Spleen (tissue), 11 donors: ENCODE measurements at regions not wholly inside any gene's neighbourhood (a gene's known extent, or its start where the extent isn't known, plus 50 kb on each side); places are given as distances from the start of the nearest gene placed in this dataset.
"Not testable (repeated sequence)": the region's sequence is repeated elsewhere in the genome, so short reads cannot be mapped to it uniquely, and the experiment has no call there.

Experiments
- DNase-seq: peaks from one replicate; pipeline ENCODE4 v3.0.0-alpha.2; 2020
- H3K27ac ChIP-seq, 8 donors: fragments of 200-600 bp; sonication (generic) in 7 of 8; 1 replicate in 4 of 8; 2 replicates in 4 of 8; pipeline versions ENCODE4 v1.5.0 to v1.8.0; 2016 to 2021; ENCODE audit warnings: inconsistent platforms in 4 of 8, mild to moderate bottlenecking in 4 of 8, moderate library complexity in 1 of 8
- H3K27me3 ChIP-seq, 7 donors: fragments of 200-600 bp; sonication (generic) in 6 of 7; replicated peaks in 1 of 7; 1 replicate in 4 of 7; 2 replicates in 3 of 7; pipeline versions ENCODE4 v1.5.0 to v1.8.0; 2016 to 2021; ENCODE audit warnings: inconsistent platforms in 3 of 7, mild to moderate bottlenecking in 1 of 7
- H3K36me3 ChIP-seq, 6 donors: fragments of 200-600 bp; sonication (generic) in 5 of 6; 1 replicate in 4 of 6; 2 replicates in 2 of 6; pipeline versions ENCODE4 v1.5.0 to v1.8.0; 2016 to 2021; ENCODE audit warnings: inconsistent platforms in 2 of 6
- H3K4me1 ChIP-seq, 6 donors: fragments of 200-600 bp; sonication (generic) in 5 of 6; 1 replicate in 3 of 6; 2 replicates in 3 of 6; pipeline versions ENCODE4 v1.5.0 to v1.8.0; 2016 to 2021; ENCODE audit warnings: inconsistent platforms in 3 of 6
- H3K4me3 ChIP-seq, 8 donors: fragments of 200-600 bp; sonication (generic) in 7 of 8; 1 replicate in 4 of 8; 2 replicates in 4 of 8; pipeline versions ENCODE4 v1.5.0 to v1.8.0; 2016 to 2021; ENCODE audit warnings: inconsistent platforms in 4 of 8, mild to moderate bottlenecking in 4 of 8, moderate library complexity in 2 of 8
- H3K9me3 ChIP-seq, 8 donors: fragments of 200-600 bp; sonication (generic) in 7 of 8; 1 replicate in 4 of 8; 2 replicates in 4 of 8; pipeline versions ENCODE4 v1.5.0 to v1.8.0; 2016 to 2021; ENCODE audit warnings: inconsistent platforms in 4 of 8
- POLR2A ChIP-seq, 3 donors: fragments of 450-650 bp; IDR thresholded peaks; one replicate each; pipeline ENCODE4 v1.5.1; 2017; ENCODE audit warnings: antibody characterized with exemption in 3 of 3, mild to moderate bottlenecking in 1 of 3
- POLR2AphosphoS5 ChIP-seq, 3 donors: sonication (generic); formaldehyde crosslinking; IDR thresholded peaks; one replicate each; pipeline ENCODE4 v1.5.1; 2017; ENCODE audit warnings: antibody characterized with exemption in 3 of 3
- WGBS, 5 donors: extraction: QIAGEN DNeasy Blood & Tissue Kit in 3 of 5; methylation state at CpG; one replicate each; pipeline versions ENCODE4 v1.1.5 to v1.1.7; 2013 to 2018; 5-methylcytosine and 5-hydroxymethylcytosine counted together
- intact Hi-C: fragments of 100-400 bp; cut with DNase I; formaldehyde crosslinking; loops from one replicate; pipeline ENCODE4 v1.15.0; 2023; ENCODE audit warnings: low total_unique reads
- TF ChIP-seq, protein P1 (sequence below), 11 experiments: fragments of 200-600 bp in 7 of 11; fragments of 450-650 bp in 4 of 11; sonication (generic) in 4 of 11; IDR thresholded peaks in 8 of 11; conservative IDR thresholded peaks in 3 of 11; 1 replicate in 7 of 11; 2 replicates in 4 of 11; pipeline versions ENCODE4 v1.4.0 to v1.8.0; 2016 to 2021; ENCODE audit warnings: antibody characterized with exemption in 11 of 11, inconsistent platforms in 4 of 11, mild to moderate bottlenecking in 1 of 11
- donor health status: healthy with polysubstance abuse.
- donor health status: DM: no; HTN: no; CAD: no; lungs with moderate emphysema.
- donor health status: DM: no; HTN: no; CAD: no.
- donor health status: Bipolar disorder and iron deficiency.
- donor health status: healthy.
- donor health status: DM: no; HTN: no; CAD: no.
- donor health status: DM: yes; HTN: yes; CAD: no.

GRCh38 chr2:53127061-53127650 lies 640.4 kb upstream of the CHAC2 start:
- WGBS, 5 donors: 77 to 87% (median 80%) methylated on average over 4 to 5 of the region's 5 CpGs
- DNase-seq: no peak
- Histone ChIP-seq H3K36me3 (no peaks in the 10 kb centered on the region), H3K27ac (no peak overlapping the region), H3K4me1 (no peaks in the 10 kb centered on the region), H3K9me3 (peaks cover 0 to 3% (median 0%) of the 10 kb centered on the region in 8 donors), H3K4me3 (no peak overlapping the region), H3K27me3 (no peaks in the 10 kb centered on the region)
- intact Hi-C loops: no loop called here
- TF ChIP-seq POLR2A (IDR thresholded peaks at IDR 0.05) (no peak), POLR2AphosphoS5 (IDR thresholded peaks at IDR 0.05) (no peak)
- TF ChIP-seq, protein P1, sequence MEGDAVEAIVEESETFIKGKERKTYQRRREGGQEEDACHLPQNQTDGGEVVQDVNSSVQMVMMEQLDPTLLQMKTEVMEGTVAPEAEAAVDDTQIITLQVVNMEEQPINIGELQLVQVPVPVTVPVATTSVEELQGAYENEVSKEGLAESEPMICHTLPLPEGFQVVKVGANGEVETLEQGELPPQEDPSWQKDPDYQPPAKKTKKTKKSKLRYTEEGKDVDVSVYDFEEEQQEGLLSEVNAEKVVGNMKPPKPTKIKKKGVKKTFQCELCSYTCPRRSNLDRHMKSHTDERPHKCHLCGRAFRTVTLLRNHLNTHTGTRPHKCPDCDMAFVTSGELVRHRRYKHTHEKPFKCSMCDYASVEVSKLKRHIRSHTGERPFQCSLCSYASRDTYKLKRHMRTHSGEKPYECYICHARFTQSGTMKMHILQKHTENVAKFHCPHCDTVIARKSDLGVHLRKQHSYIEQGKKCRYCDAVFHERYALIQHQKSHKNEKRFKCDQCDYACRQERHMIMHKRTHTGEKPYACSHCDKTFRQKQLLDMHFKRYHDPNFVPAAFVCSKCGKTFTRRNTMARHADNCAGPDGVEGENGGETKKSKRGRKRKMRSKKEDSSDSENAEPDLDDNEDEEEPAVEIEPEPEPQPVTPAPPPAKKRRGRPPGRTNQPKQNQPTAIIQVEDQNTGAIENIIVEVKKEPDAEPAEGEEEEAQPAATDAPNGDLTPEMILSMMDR (IDR thresholded peaks at IDR 0.05 in 8 of 11, conservative IDR thresholded peaks at IDR 0.05 in 3 of 11): no peak

DNA sequence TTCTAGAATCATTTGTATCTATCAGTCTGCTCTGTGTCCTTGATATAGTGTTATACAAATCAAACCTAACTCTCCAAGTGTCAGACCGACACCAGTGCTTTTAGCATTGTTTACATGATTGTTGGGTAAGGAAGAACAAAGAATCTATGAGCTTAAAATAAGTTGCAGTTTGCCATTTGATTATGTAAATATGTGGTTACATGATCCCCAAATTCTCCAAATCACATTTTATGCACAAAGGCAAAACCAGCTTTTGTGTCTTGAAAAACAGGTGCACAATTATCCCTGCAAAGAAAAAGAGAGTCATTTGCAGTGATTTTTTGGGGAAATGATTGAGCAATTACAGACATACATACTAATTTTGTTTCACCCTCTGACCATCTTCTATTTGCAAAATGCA lies 652.6 kb upstream of the CHAC2 start:
- no peak overlapping the region for H3K4me3 ChIP-seq
- no peak for DNase-seq
- no peak overlapping the region for H3K27ac ChIP-seq
- H3K9me3 ChIP-seq: peaks cover 0 to 17% (median 5%) of the 10 kb centered on the region in 8 donors
- TF ChIP-seq, protein P1 (IDR thresholded peaks at IDR 0.05 in 8 of 11, conservative IDR thresholded peaks at IDR 0.05 in 3 of 11): no peak
- TF ChIP-seq POLR2AphosphoS5 (IDR thresholded peaks at IDR 0.05) (no peak), POLR2A (IDR thresholded peaks at IDR 0.05) (no peak)
- WGBS, 5 donors: 75 to 94% (median 79%) methylated on average over 1 of the region's 1 CpG
- no peaks in the 10 kb centered on the region for H3K36me3 ChIP-seq
- H3K4me1 ChIP-seq: no peaks in the 10 kb centered on the region
- intact Hi-C loops: no loop called here
- H3K27me3 ChIP-seq: no peaks in the 10 kb centered on the region

DNA sequence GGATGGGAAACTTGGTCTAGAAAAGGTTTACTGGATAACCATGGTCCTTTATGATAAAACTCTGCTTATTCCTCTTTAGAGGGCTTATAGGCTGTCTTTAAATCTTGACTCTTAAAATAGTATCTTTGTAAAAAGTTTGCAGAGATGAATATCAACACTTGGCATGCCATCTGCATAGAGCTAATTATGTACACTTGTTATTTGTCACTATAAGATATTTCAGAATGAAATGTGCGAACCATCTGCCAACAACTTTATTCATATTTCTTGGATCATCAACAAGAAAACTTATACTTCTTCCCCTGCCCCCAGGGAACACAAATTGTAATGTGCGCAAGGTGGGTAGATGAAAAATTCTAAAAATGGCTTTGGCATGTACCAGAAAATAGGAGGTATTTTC lies 653.0 kb upstream of the CHAC2 start:
- intact Hi-C loops: no loop called here
- TF ChIP-seq, protein P1 (IDR thresholded peaks at IDR 0.05 in 8 of 11, conservative IDR thresholded peaks at IDR 0.05 in 3 of 11): no peak
- TF ChIP-seq POLR2A (IDR thresholded peaks at IDR 0.05) (no peak), POLR2AphosphoS5 (IDR thresholded peaks at IDR 0.05) (no peak)
- 84 to 94% (median 89%) methylated on average over 2 of the region's 2 CpGs for WGBS, 5 donors
- Histone ChIP-seq H3K9me3 (peaks cover 0 to 17% (median 5%) of the 10 kb centered on the region in 8 donors), H3K27ac (no peak overlapping the region), H3K36me3 (no peaks in the 10 kb centered on the region), H3K27me3 (no peaks in the 10 kb centered on the region), H3K4me3 (no peak overlapping the region), H3K4me1 (no peaks in the 10 kb centered on the region)
- DNase-seq: no peak

- H3K27me3 ChIP-seq, intact Hi-C loops: not testable (repeated sequence)
Measured at GRCh38 chr2:53112408-53112807, 655.2 kb upstream of the CHAC2 start.

DNA sequence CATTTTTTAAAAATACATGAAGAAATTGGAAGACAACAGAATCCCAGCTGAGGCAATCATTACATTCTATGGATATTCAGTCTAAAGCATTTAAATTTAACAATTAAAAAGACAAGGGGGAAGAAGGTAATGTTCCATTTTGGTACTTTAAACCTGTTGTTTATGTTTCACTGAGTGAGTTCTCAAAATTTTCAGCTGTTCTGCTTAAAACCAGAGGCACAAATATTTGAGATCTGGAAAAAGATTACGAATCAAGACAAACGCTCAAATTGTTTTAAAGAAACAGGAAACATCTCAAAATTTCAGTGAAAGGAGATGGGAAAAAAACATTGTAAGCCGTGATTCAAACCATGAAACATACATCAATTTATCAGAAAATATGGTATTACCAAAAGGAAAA lies 656.2 kb upstream of the CHAC2 start:
- Histone ChIP-seq H3K4me1 (no peaks in the 10 kb centered on the region), H3K9me3 (peaks cover 0 to 17% (median 5%) of the 10 kb centered on the region in 8 donors), H3K36me3 (no peaks in the 10 kb centered on the region), H3K4me3 (no peak overlapping the region), H3K27me3 (no peaks in the 10 kb centered on the region), H3K27ac (no peak overlapping the region)
- WGBS, 5 donors: 60 to 77% (median 66%) methylated on average over 3 of the region's 3 CpGs
- TF ChIP-seq, protein P1 (IDR thresholded peaks at IDR 0.05 in 8 of 11, conservative IDR thresholded peaks at IDR 0.05 in 3 of 11): no peak
- TF ChIP-seq POLR2A (IDR thresholded peaks at IDR 0.05): no peak
- DNase-seq: no peak
- intact Hi-C loops: no loop called here

More at GRCh38 chr2:53112408-53112807, 655.2 kb upstream of the CHAC2 start:
- not testable (repeated sequence) for H3K27ac ChIP-seq, H3K4me3 ChIP-seq, H3K36me3 ChIP-seq, DNase-seq, H3K4me1 ChIP-seq
- H3K9me3 ChIP-seq: peaks cover 0 to 17% (median 5%) of the 10 kb centered on the region in 8 donors
- 68 to 82% (median 75%) methylated on average over 8 to 9 of the region's 9 CpGs for WGBS, 5 donors
